GM12878 (cell line): ENCODE measurements at regions not wholly inside any gene's neighbourhood (a gene's known extent, or its start where the extent isn't known, plus 50 kb on each side); places are given as distances from the start of the nearest gene placed in this dataset.

Source experiments
- BCL11A ChIP-seq: IDR thresholded peaks from 2 replicates; pipeline ENCODE4 v1.6.1; 2011; ENCODE audit warnings: low read depth, low read length
- CBX5 ChIP-seq: sonication (generic); IDR thresholded peaks from 2 replicates; pipeline ENCODE4 v1.6.1; 2016; ENCODE audit warnings: low read depth, moderate library complexity, mild to moderate bottlenecking, inconsistent platforms
- CTCF ChIP-seq, 3 experiments: IDR thresholded peaks in 2 of 3; conservative IDR thresholded peaks in 1 of 3; 2 replicates each; pipeline ENCODE4 v1.5.1; 2011; ENCODE audit warnings: low read depth in 3 of 3, low read length in 3 of 3, mild to moderate bottlenecking in 3 of 3, control low read depth in 2 of 3, moderate library complexity in 2 of 3, inconsistent platforms in 1 of 3, mixed read lengths in 1 of 3; ENCODE audit not compliant: control insufficient read depth in 2 of 3, insufficient read depth in 1 of 3; ENCODE audit errors: extremely low read depth in 1 of 3
- E4F1 ChIP-seq: fragments of 450-650 bp; IDR thresholded peaks from 2 replicates; pipeline ENCODE4 v1.6.1; 2018; ENCODE audit warnings: borderline replicate concordance, mild to moderate bottlenecking; ENCODE audit not compliant: partially characterized antibody
- FOS ChIP-seq: IDR thresholded peaks from 3 replicates; pipeline ENCODE4 v1.6.1; 2011; ENCODE audit warnings: borderline replicate concordance; ENCODE audit not compliant: insufficient read length; ENCODE audit errors: extremely low read depth
- MTA3 ChIP-seq: IDR thresholded peaks from 2 replicates; pipeline ENCODE4 v1.6.1; 2012; ENCODE audit warnings: low read length, inconsistent platforms, borderline replicate concordance

DNA sequence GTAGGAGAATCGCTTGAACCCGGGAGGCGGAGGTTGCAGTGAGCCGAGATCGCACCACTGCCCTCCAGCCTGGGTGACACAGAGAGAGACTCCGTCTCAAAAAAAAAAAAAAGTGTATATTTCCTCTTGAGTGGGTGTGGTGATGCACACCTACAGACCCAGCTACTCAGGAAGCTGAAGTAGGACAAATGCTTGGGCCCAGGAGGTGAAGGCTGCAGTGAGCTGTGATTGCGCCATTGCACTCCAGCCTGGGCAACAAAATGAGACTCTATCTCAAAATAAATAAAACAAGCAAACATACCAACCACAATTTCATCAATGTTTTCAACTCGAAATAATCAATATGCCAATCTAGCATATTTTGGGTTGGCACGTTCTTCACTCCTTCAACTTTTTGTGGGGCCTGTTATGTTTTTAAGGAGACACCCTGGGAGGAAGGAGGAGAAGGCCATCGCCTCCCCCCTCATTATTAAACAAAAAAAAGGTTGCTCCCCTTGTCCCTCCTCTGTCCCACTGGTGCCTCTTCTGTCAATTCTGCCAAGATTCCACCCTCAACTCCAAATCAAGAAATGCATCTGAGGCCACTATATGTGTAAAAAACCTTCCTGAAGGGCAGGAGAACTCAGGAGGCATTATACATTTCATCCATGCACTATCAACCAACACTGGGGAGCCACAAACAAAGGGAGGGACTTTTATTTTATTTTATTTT is 52.4 kb upstream of the ATF7IP2 start:
- TF ChIP-seq CTCF (IDR thresholded peaks at IDR 0.05 in 2 of 3, conservative IDR thresholded peaks at IDR 0.05 in 1 of 3; ENCODE audit: control insufficient read depth in 2 of 3, extremely low read depth in 1 of 3, insufficient read depth in 1 of 3, low read depth in 3 of 3, low read length in 3 of 3) (no peak), E4F1 (no peak), BCL11A (no peak), CBX5 (no peak), MTA3 (no peak), FOS (no peak)
